HG02623 (cell line): ENCODE measurements at regions not wholly inside any gene's neighbourhood (a gene's known extent, or its start where the extent isn't known, plus 50 kb on each side); places are given as distances from the start of the nearest gene placed in this dataset.
"Not testable (repeated sequence)": the region's sequence is repeated elsewhere in the genome, so short reads cannot be mapped to it uniquely, and the experiment has no call there.

Source experiments
- ATAC-seq: cut with Tn5 transposase; IDR thresholded peaks from one replicate; pipeline ENCODE4 v1.9.1; 2021; ENCODE audit warnings: moderate library complexity; ENCODE audit not compliant: unreplicated experiment

- no peak for ATAC-seq
These were observed 260.4 kb downstream of the BRINP2 start for GRCh38 chr1:177431123-177431522.

- ATAC-seq = no peak
These were observed 258.5 kb downstream of the BRINP2 start for GRCh38 chr1:177429234-177429633.

DNA sequence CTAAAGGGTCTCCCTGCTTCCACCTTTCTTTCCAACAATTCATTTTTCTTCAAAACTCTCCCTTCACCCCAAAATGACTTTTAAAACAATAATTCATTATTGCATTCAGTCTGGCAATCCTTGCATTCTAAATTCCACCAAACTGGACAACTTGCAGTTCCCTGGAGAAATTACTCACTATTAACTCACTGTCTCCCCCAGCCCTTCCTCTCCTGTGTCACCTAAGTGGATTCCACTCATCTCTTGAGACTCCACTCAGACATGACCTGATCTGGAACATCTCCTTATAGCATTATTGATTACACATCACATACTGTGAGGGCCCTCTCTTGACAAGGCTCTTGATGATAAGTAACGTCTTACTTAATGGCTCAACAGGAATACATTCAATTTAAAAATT is 257.1 kb downstream of the BRINP2 start:
- no peak for ATAC-seq

DNA sequence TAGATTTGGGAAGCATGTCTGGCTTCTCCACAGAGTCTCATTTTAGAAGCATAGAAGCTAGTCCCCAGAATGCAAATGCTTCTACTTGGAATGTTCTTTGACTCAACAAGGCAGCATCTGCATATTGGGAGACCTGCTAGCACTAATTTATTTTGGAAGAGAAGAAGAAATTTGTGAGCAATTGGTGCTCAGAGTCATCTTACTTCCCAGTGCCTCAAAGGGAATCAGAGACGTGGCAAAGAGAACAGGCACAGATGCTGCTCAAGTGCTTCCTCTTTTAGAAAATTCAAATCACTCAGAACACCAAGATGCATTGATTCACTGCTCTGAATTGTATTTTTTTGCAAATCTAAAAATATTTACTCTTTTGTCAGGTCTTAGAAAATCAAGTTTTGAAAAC is 255.7 kb downstream of the BRINP2 start:
- no peak for ATAC-seq

GRCh38 chr1:177425199-177425598 is 254.4 kb downstream of the BRINP2 start:
- ATAC-seq = no peak

- ATAC-seq = no peak
These were observed 254.0 kb downstream of the BRINP2 start for GRCh38 chr1:177424744-177425143.

- ATAC-seq = no peak
These were observed 252.3 kb downstream of the BRINP2 start for GRCh38 chr1:177423090-177423489.

DNA sequence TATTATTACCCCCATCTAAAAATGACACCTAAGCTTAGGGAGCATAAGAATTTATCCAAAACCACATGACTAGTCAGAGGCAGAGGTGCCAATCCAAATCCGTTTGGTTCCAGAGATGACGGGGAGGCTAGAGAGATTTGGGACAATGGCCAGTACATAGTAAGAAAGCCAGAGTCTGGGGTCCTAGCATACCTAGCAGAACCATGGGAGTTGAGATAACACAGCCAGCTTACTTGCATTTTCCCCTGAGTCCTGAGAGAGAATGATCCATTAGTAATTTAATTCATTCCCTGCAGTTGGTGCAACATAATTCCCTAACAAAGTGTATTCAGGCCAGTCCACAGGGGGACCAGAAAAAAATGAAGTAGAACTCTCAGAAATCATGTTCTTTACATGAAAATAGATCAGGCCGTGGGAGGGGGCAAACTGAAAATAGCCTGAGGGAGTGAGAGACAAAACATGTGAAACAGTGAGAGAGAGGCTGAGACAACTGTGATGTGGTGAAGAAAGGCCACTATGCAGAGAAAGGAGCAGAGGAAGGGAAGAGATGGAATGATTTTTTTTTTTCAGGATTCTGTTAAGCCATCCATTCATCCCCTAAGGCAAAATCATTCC is 243.3 kb downstream of the BRINP2 start:
- no peak for ATAC-seq

DNA sequence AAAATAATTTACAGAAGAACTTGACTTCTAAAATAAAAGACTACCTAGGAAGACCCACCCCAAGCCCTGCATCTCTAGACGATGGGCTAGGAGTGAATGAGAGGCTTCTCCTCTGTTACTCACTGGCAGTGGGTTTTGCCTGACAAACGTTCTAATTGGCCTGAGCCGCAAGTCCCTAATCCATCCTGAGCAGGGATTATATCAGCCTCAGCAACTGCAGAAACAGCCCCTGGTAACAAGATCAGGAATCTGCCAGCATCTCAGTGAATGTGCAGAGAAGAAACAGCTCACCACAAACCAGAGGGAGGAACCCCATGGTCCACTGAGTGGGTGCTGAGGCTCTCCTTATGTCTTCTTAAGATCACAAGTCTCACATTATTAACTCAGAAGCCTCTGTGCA is 240.6 kb downstream of the BRINP2 start:
- ATAC-seq = no peak

DNA sequence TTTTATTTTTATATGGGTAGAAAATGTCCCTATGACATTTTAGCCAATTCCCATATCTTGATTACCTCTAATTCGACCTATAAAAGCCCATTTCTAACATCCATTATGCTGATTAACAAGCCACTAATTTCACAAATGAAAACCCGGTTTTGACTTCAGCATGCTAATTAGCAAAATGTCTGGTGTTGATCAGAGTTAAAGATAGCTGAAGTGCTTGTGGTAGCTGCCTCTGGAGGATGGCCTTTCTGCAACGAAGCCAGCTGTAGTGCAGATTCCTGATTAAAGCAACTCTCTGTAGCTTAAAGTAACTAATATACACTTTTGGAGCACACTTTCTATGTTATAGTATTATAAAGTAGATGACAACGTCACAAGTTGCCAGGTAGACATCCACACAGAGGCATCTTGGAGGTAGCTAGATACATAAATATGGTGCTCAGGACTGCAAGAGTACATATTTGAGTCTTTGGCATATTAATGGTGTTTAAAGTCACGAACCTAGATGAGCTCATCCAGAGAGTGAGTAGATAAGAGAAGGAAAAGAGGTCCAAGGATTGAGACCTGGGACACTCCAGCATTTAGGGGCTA is 239.5 kb downstream of the BRINP2 start:
- no peak for ATAC-seq

DNA sequence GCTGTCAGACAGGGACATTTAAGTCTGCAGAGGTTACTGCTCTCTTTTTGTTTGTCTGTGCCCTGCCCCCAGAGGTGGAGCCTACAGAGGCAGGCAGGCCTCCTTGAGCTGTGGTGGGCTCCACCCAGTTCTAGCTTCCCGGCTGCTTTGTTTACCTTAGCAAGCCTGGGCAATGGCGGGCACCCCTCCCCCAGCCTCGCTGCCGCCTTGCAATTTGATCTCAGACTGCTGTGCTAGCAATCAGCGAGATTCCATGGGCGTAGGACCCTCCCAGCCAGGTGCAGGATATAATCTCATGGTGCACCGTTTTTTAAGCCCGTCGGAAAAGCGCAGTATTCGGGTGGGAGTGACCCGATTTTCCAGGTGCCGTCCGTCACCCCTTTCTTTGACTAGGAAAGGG is 235.6 kb downstream of the BRINP2 start:
- not testable (repeated sequence) for ATAC-seq

DNA sequence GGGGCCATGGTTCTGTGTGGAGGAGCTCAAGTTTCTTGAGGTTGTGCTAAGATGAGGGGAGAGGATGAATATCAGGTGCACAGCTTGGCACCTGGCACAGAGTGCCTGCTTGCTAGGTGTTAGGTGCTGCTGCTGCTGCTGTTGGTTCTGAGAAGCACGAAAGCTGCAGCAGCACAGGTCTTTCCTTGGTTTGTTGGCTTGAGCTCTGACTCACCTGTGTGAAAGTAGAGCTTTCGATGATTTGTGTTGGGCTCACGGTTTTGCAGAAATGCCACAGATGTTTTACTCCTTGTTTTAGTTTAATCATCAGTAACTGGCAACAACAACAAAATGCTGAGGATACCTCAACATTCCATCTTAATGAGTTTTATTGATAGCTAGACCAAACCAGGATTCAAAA is 221.6 kb downstream of the BRINP2 start:
- ATAC-seq = no peak

DNA sequence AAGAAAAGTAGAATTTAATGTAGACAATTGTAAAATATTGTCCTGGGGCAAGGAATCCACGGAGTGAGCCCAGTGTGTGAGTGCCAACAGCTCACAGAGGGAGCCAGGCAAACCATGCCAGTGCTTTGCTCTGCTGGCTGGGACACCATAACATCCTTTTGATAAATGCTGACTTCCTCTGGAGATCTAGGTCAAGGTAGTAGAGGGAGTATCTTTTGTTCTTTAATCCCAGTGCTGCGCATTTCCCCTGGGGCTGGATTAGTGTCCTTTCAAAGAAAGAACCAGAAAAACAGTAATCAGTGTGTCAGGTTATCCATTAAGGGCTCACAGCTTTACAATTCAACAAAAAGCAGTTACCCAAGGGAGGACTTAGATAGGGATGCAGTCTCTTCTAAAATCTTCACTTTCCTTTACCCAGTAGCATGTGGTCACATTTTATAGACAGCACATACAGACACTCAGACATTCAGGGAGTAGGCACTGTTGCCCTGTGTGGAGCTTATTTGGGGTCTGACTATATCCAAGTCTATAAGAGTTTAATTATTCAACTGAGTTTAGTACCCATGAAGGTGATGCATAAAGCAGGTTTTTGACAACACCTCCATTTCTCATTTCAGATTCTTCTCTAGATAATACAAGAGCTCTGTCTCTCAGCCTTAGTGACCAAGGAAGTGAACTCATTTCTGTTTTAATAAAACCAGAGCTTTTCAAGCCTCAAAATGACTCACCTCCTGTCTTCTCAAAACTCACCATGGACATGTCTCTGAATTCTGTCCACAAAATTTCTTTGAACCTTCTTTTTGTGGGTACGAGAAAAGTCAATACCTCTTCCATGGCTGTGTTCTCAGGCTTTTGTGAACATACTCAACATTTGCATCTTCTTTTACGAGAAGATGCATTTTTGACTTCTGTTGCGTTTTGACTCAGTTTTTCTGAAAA is 215.3 kb downstream of the BRINP2 start:
- ATAC-seq = no peak

GRCh38 chr1:177384461-177384860 is 213.7 kb downstream of the BRINP2 start:
- ATAC-seq = no peak

DNA sequence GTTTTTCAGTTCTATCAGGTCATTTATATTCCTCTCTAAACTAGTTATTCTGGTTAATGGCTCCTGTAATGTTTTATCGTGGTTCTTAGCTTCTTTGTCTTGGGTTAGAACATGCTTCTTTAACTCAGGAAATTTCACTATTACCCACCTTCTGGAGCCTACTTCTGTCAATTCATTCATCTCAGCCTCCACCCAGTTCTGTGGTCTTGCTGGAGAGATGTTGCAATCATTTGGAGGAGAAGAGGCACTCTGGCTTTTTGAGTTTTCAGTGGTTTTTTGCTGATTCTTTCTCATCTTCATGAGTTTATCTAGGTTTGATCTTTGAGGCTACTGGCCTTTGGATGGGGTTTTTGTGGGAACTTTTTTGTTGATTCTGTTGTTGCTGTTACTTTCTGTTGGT is 213.0 kb downstream of the BRINP2 start:
- ATAC-seq = no peak

DNA sequence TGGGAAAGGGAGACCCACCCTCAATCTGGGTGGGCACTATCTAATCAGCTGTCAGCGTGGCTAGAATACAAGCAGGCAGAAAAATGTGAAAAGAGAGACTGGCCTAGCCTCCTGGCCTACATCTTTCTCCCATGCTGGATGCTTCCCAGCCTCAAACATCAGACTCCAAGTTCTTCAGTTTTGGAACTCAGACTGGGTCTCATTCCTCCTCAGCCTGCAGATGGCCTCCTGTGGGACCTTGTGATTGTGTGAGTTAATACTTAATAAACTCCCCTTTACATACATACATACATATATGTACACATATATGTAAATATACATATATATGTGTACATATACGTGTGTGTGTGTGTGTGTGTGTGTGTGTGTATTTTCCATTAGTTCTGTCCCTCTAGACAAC is 207.1 kb downstream of the BRINP2 start:
- no peak for ATAC-seq

DNA sequence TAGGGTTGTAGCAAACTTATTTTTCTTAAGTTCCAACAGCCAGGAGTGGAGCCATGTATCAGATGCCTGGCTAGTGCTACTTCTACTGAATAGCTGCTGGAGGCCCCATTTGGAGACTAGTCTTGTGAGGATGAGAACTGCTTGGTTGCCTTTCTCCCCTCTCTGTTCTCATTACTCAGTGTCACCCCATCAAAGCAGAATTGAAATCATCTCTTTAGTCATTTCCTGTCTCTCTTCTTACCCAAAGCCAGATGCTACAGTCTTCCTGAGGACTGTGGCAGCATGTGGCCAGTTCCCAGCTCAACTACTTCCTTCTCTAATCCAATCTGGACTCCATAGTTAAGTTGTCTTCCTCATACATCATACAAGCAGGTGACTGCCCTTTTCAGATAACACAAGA is 197.5 kb downstream of the BRINP2 start:
- ATAC-seq = no peak

DNA sequence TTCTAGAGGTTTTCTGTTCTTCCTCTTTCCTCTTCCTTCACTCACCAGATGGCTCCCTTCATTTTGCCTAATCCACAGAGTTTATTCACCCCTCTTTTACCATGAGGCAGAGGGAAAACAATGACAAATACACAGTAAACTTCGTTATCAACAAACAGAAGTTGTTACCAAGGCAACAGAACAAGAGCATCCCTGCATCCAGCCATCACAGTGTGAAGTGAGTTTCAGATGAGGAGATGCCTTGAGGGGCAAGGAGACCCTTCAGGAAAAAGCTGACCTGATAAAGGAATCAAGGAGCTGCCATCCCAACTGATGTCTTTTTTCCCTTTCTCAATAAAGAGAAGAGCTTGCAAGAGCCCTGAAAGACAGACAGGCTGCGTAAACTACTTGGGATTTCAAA is 195.3 kb downstream of the BRINP2 start:
- no peak for ATAC-seq

DNA sequence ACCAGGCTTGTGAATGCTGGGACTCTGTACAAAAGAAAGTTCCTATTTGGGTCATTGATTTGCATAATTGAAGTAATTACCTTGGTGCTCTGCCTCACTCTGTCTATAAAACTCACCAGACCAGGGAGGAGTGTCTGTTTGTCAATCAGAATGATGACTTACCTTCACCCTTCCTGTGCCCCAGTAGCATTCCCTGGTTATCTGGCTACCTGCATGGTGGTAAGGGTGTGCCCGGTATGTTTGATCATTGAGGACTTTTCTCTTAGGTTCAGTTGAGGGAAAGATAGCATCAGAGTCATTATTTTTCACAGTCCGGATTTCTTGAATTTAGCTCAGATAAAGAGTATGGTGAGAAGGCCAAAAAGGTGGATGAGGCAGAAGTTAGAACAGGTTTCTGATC is 190.0 kb downstream of the BRINP2 start:
- no peak for ATAC-seq

DNA sequence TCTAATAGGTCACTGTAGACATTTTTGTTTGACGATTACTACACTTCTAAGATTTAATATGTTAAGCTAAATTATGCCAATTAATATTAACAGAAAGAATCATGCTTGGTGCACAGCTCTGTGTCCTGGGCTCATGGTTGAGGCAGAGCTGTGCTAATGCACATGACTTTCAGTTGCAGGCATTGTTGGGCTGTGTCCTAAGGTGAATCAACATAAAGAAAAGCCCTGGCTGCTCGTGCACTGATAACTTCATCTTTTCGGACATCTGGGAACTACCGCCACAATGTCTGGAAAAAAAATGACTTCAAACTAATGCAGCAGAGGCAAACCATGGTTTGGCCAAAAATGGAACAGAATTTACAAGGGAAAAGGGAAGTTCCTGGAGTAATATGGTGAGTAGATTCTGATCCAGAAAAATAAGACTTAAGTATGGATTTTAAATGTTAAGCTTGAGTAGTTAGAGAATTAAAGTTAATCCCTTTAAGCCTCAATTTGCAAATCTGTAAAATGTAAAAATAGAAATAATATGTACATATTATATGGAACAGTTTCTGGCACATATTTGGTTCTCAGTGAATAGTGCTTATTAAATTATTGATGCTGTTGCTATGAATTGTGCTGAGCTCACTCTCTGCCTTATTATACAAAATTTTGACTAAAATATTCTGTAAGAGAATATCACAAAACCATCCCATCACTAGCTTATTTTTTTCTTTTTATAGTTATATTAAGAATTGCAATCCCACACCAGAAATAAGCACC is 186.1 kb downstream of the BRINP2 start:
- ATAC-seq = no peak

GRCh38 chr1:177355575-177355974 is 184.8 kb downstream of the BRINP2 start:
- no peak for ATAC-seq
